ENCODE measurements at regions not wholly inside any gene's neighbourhood (a gene's known extent, or its start where the extent isn't known, plus 50 kb on each side); places are given as distances from the start of the nearest gene placed in this dataset.

- Histone ChIP-seq H3K9me3 (ENCODE audit: control insufficient read depth in 4 of 4, low read length in 3 of 4) (no peaks in the 10 kb centered on the region), H3K4me1 (ENCODE audit: control insufficient read depth in 4 of 4, insufficient read depth in 4 of 4, low read length in 3 of 4) (peaks cover 0 to 3% (median 0%) of the 10 kb centered on the region in 4 donors), H3K27me3 (ENCODE audit: control insufficient read depth in 4 of 4, insufficient read depth in 4 of 4, low read length in 3 of 4) (peaks cover 0 to 2% (median 0%) of the 10 kb centered on the region in 4 donors), H3K9ac (ENCODE audit: low read depth in 1 of 2, low read length in 2 of 2) (no peak overlapping the region), H3K27ac (ENCODE audit: low read depth in 1 of 2, low read length in 2 of 2) (no peak overlapping the region), H3K4me3 (ENCODE audit: low read depth in 1 of 3, low read length in 3 of 3) (no peak overlapping the region), H3K36me3 (ENCODE audit: control insufficient read depth in 4 of 4, insufficient read depth in 3 of 4, low read depth in 1 of 4, low read length in 3 of 4) (no peaks in the 10 kb centered on the region)
- TF ChIP-seq HNF4A (conservative IDR thresholded peaks at IDR 0.05) (no peak), FOXA2 (IDR thresholded peaks at IDR 0.05) (no peak)
- TF ChIP-seq, protein P1, sequence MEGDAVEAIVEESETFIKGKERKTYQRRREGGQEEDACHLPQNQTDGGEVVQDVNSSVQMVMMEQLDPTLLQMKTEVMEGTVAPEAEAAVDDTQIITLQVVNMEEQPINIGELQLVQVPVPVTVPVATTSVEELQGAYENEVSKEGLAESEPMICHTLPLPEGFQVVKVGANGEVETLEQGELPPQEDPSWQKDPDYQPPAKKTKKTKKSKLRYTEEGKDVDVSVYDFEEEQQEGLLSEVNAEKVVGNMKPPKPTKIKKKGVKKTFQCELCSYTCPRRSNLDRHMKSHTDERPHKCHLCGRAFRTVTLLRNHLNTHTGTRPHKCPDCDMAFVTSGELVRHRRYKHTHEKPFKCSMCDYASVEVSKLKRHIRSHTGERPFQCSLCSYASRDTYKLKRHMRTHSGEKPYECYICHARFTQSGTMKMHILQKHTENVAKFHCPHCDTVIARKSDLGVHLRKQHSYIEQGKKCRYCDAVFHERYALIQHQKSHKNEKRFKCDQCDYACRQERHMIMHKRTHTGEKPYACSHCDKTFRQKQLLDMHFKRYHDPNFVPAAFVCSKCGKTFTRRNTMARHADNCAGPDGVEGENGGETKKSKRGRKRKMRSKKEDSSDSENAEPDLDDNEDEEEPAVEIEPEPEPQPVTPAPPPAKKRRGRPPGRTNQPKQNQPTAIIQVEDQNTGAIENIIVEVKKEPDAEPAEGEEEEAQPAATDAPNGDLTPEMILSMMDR (IDR thresholded peaks at IDR 0.05; ENCODE audit: low read depth, low read length, missing input control) = no peak
- no peak for DNase-seq (ENCODE audit: low spot score)
- WGBS = 89% methylated on average over 3 of the region's 3 CpGs
Observed at GRCh38 chr15:60122691-60123090, 118.6 kb downstream of the FOXB1 start.

GRCh38 chr15:60124460-60125070 is 120.5 kb downstream of the FOXB1 start:
- H3K27ac ChIP-seq (ENCODE audit: low read depth in 1 of 2, low read length in 2 of 2) = no peak overlapping the region
- no peak for DNase-seq (ENCODE audit: low spot score)
- TF ChIP-seq SP1 (IDR thresholded peaks at IDR 0.05) (no peak), YY1 (IDR thresholded peaks at IDR 0.05) (no peak), JUND (IDR thresholded peaks at IDR 0.05) (no peak), EGR1 (IDR thresholded peaks at IDR 0.05; ENCODE audit: low read depth in 2 of 2) (no peak), HNF4G (IDR thresholded peaks at IDR 0.05) (no peak)
- H3K27me3 ChIP-seq (ENCODE audit: control insufficient read depth in 4 of 4, insufficient read depth in 4 of 4, low read length in 3 of 4) = no peaks in the 10 kb centered on the region
- no peaks in the 10 kb centered on the region for H3K36me3 ChIP-seq (ENCODE audit: control insufficient read depth in 4 of 4, insufficient read depth in 3 of 4, low read depth in 1 of 4, low read length in 3 of 4)
- H3K9ac ChIP-seq (ENCODE audit: low read depth in 1 of 2, low read length in 2 of 2) = no peak overlapping the region
- peaks cover 0 to 4% (median 3%) of the 10 kb centered on the region in 4 donors for H3K4me1 ChIP-seq (ENCODE audit: control insufficient read depth in 4 of 4, insufficient read depth in 4 of 4, low read length in 3 of 4)
- no peak overlapping the region for H3K4me3 ChIP-seq (ENCODE audit: low read depth in 1 of 3, low read length in 3 of 3)
- no peaks in the 10 kb centered on the region for H3K9me3 ChIP-seq (ENCODE audit: control insufficient read depth in 4 of 4, low read length in 3 of 4)
- 80% methylated on average over 6 of the region's 6 CpGs for WGBS

GRCh38 chr15:60125334-60125733 is 121.2 kb downstream of the FOXB1 start:
- Histone ChIP-seq H3K9me3 (ENCODE audit: control insufficient read depth in 4 of 4, low read length in 3 of 4) (no peaks in the 10 kb centered on the region), H3K9ac (ENCODE audit: low read depth in 1 of 2, low read length in 2 of 2) (no peak overlapping the region), H3K27me3 (ENCODE audit: control insufficient read depth in 4 of 4, insufficient read depth in 4 of 4, low read length in 3 of 4) (no peaks in the 10 kb centered on the region), H3K27ac (ENCODE audit: low read depth in 1 of 2, low read length in 2 of 2) (no peak overlapping the region), H3K36me3 (ENCODE audit: control insufficient read depth in 4 of 4, insufficient read depth in 3 of 4, low read depth in 1 of 4, low read length in 3 of 4) (no peaks in the 10 kb centered on the region), H3K4me3 (ENCODE audit: low read depth in 1 of 3, low read length in 3 of 3) (no peak overlapping the region), H3K4me1 (ENCODE audit: control insufficient read depth in 4 of 4, insufficient read depth in 4 of 4, low read length in 3 of 4) (peaks cover 0 to 4% (median 3%) of the 10 kb centered on the region in 4 donors)
- TF ChIP-seq JUND (IDR thresholded peaks at IDR 0.05) (no peak), FOXA1 (IDR thresholded peaks at IDR 0.05) (no peak), SP1 (IDR thresholded peaks at IDR 0.05) (no peak), RXRA (IDR thresholded peaks at IDR 0.05) (no peak), HNF4A (conservative IDR thresholded peaks at IDR 0.05) (no peak), ZBTB33 (IDR thresholded peaks at IDR 0.05) (no peak), EGR1 (IDR thresholded peaks at IDR 0.05; ENCODE audit: low read depth in 2 of 2) (no peak), MAX (IDR thresholded peaks at IDR 0.05) (no peak), TAF1 (conservative IDR thresholded peaks at IDR 0.05) (no peak), YY1 (IDR thresholded peaks at IDR 0.05) (no peak), NR2F2 (IDR thresholded peaks at IDR 0.05) (no peak), RAD21 (IDR thresholded peaks at IDR 0.05) (no peak), FOXA2 (IDR thresholded peaks at IDR 0.05) (no peak), HNF4G (IDR thresholded peaks at IDR 0.05) (no peak), GABPA (IDR thresholded peaks at IDR 0.05 in 1 of 2, conservative IDR thresholded peaks at IDR 0.05 in 1 of 2) (no peak), REST (IDR thresholded peaks at IDR 0.05) (no peak)
- TF ChIP-seq, protein P2, sequence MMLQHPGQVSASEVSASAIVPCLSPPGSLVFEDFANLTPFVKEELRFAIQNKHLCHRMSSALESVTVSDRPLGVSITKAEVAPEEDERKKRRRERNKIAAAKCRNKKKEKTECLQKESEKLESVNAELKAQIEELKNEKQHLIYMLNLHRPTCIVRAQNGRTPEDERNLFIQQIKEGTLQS (IDR thresholded peaks at IDR 0.05) = no peak
- TF ChIP-seq, protein P1 (IDR thresholded peaks at IDR 0.05; ENCODE audit: low read depth, low read length, missing input control) = no peak
- WGBS = 75% methylated on average over 7 of the region's 7 CpGs
- no peak for DNase-seq (ENCODE audit: low spot score)
